Skin of body (tissue), 1 donor: ENCODE measurements at regions not wholly inside any gene's neighbourhood (a gene's known extent, or its start where the extent isn't known, plus 50 kb on each side); places are given as distances from the start of the nearest gene placed in this dataset.
A peak's percentile ranks its signal among the peaks of the same experiment; 100 is the strongest.

Source experiments
- DNase-seq: peaks from one replicate; lab custom pipeline; 2025; lab: John Stamatoyannopoulos, UW

- DNase-seq = no peak
Observed at GRCh38 chr7:131103997-131104396, 223.7 kb upstream of the MKLN1 start.

- DNase-seq = no peak
Observed at GRCh38 chr7:131104596-131105293, 222.9 kb upstream of the MKLN1 start.

DNA sequence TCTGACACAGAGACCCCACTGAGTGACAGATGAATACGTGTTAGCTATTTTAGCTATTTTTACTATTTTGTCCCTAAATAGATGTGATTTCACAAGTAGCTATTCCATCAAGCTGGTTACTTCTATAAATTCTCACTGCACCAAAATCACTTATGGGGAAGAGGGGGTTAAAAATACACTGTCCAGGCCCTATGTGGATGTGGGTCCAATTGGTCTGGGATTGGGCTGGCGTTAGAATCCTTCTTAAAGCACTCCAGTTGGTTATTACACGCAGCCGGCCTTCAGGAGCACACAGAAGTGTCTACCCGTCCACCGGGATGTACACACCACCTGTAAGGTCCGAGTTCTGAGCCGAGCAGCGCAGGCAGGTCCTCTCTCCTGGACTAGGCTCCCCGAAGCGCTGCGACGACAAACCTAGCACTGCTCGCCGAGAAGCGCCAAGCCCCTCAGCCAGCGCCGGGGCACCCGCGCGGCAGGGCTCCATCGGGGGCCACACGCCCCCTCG, 222.3 kb upstream of the MKLN1 start:
- no peak for DNase-seq

- DNase-seq = peak; percentile 7
Observed at GRCh38 chr7:131105799-131106680, 221.6 kb upstream of the MKLN1 start.

DNA sequence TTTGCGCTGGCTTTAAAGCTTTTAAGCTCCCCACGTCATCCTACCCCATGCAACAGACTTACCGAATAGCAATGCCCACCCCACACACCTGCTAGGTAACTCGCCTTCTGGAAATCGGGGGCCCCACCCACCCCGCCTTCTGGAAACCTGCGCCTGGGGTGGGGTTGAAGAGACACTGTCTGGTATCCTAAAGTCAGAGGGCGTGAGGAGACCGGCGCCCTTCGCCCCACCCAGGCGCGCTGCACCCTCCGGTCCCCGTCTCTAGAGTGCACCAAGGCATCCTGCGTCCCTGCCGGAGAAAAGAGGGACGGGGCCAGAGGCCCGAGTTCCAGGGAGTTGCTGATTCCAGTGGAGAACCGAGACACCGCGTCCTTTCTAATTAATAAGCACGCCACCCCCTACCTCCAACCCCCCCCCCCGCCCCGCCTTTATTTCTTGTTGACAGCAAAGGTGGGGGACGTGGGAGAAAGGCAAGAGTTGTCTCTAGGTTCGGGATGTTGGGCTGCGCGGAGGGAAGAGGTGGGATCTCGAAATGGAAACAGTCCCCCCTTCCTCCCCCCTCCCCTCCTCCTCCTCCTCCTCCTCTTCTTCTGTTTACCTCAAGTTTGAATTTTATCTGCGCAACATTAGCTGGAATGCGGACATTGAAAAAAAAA, 220.9 kb upstream of the MKLN1 start:
- no peak for DNase-seq

DNA sequence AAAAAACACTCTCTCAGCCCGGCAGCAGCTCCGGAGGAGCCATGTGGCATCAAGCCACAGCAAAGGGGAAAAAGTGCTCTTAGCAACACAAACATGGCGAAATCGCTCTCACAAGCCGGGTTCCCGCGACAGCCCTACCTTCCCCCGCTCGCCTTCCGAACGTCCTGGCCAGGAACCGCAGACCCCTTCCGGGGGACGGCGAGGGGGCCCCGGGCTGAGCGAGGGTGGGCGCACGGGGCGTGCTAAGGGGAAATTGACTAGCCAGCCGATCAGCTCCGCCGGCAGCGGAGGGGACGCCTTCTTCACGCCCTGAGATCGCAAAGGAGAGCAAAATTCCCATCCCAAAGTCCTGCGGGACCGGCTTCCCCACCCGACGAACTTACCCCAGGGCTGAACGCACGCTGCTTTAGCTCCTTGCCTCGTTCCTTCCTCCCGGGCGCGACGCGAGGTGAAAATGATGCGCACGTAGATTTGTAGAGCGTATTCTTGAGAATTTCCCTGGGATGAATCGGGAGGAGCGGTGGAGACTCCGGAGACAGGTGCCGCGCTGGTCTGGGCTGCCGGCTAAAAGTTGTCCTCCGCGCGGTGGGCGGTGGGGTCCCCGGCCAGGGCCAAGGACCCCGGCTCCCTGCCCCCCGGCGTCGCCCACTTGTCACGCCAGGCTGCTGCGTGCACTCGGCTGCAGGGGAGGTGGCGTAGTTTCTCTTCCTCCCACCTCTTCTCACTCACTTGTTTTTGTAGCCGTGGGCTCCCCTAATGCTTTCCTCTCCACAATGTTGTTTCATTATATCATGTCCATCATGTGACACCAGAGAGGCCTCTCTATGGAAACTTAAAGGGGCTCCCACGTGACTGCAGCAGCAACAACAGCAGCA, 220.1 kb upstream of the MKLN1 start:
- DNase-seq = peak; percentile 46

GRCh38 chr7:131108212-131108940, 219.3 kb upstream of the MKLN1 start:
- no peak for DNase-seq

GRCh38 chr7:131109011-131109758, 218.5 kb upstream of the MKLN1 start:
- DNase-seq = no peak

DNA sequence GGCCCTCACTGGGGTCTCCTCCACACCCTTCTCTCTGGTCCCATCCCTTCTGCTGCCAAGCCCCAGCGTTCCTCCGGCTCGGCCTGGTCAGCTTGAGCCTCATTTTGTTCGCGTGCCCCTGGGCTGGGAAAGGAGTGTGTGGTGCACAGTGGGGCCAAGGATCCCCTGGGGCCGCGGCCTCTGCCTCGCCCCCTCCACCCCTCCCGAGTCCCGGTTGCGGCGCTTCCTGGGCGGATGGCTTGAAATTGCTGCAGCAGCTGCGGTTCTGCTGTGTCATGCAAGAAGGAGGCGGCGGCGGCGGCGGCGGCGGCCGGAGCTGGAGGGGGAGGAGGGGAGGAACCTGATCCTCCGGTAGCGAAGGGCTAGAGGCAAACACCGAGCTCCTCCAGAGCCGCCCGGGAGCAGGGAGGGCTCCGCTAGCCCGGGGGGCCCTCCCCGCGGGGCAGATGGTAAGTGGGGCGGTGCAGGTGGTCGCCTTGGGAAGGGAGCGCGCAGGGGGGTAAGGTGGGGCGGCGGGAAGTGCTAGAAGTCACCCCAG, 217.8 kb upstream of the MKLN1 start:
- DNase-seq = no peak

GRCh38 chr7:131110297-131111080, 217.2 kb upstream of the MKLN1 start:
- DNase-seq = no peak

- no peak for DNase-seq
Observed at GRCh38 chr7:131111081-131111576, 216.5 kb upstream of the MKLN1 start.

DNA sequence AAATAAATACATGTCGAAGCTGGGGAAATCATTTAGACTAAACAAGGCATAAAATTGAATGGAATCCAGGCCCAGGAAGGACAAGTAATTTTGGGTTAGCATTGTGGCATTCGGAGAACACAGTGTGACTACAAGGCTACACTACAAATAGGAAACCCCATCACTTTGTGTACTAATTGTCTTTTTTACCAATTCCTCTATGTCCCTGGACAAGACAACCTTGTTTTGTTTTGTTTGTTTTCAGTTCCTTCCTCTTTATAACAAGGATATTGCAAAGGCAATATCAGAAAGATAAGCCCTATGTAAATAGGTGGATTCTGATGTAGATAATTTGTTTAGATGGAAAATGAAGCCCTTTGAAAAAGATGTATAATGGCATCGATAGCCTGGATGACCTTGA, 215.9 kb upstream of the MKLN1 start:
- DNase-seq = no peak

DNA sequence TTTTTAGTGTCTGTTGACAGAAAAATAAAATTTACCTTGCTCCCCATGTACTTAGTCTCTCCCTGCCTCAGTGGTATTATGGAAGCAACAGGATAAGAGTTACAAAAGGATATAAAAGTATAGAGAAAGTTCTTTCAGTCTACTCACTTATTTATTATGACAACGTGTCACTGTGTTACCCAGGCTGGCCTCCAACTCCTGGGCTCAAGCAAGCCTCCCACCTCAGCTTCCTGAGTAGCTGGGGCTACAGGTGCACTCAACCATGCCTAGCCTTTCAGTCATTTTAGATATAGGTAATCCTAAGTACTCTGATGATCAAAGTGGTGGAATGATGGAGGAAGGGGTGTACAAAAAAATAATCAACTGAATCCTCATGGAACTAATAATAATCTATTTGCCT, 215.2 kb upstream of the MKLN1 start:
- no peak for DNase-seq

- DNase-seq = no peak
Observed at GRCh38 chr7:131115340-131115739, 212.3 kb upstream of the MKLN1 start.

DNA sequence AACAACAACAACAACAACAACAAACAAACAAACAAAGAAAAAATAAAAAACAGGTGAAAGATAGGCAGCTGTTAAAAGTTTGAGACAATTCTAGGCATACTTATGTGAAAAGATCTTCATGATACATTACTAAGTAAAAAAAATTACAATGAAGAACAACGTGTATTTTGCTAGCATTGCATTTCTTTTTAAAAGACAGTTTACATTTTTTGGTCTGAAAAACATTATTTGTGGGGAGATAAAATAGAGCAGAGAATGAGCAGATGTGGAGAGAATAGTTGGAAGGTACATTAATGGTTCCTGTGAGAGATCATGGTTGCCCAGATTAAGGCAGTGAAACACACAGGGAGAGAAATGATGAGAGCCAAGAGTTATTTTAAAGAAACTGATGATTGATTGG, 210.2 kb upstream of the MKLN1 start:
- no peak for DNase-seq

DNA sequence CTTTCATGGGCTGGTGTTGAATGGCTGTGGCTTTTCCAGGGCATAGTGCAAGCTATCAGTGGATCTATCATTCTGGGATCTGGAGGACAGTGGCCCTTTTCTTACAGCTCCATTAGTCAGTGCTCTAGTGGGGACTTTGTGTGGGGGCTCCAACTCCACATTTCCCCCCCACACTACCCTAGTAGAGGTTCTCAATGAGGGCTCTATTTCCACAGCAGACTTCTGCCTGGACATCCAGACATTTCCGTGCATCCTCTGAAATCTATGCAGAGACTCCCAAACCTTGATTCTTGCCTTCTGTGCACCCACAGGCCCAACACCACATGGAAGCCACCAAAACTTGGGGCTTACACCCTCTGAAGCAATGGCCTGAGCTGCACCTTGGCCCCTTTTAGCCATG, 208.3 kb upstream of the MKLN1 start:
- no peak for DNase-seq

DNA sequence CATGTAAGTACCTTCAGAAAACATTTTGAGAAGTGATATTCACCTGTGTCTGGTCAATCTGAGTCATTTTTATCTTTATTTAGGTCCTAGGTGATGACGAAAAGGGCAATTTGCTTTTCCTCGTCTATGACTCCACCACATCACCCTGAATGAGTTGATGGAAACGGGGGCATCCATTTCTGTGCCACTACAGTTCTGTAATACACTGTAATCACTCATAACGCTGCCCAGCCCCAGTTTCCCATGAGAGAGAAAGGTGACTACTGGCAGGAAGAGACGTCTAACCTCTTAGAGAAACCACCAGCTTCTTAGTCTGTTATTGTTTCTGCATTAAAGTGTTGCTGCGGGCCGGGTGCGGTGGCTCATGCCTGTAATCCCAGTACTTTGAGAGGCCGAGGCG, 205.3 kb upstream of the MKLN1 start:
- no peak for DNase-seq

DNA sequence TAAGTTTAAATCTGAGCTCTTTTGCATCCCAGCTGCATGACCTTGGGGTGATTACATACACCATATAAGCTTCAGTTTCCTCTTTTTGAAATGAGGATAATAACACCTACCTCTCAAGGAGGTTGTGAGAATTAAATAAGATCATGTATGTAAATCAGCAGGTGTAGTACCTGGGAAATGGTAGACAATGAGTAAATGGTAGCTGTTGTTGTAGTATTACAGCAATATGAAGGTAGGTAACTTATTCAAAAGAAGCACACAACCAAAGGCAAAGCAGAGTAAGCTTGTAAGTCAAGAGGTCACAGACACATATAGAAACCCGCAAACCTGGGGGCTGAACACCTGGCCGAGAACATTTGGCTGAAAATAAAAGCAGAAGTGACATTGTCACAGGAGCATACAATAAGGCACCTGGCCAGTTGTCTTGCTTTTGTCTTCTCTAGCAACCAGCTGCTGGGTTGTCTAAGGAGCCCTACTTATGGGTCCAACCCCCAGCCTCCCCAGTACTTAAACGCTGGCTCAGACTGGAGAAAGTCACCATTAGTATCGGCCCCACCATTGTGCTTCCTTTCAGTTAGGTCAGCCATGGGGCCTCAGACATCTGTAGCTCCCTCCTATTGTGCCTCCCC, 203.6 kb upstream of the MKLN1 start:
- no peak for DNase-seq
